ACC112 (cell line): ENCODE measurements at regions not wholly inside any gene's neighbourhood (a gene's known extent, or its start where the extent isn't known, plus 50 kb on each side); places are given as distances from the start of the nearest gene placed in this dataset.

Experiments used
- H2AFZ ChIP-seq: fragments of 200-600 bp; sonication (generic); one replicate; pipeline ENCODE4 v1.6.0; 2017; ENCODE audit warnings: antibody characterized with exemption, low read length; ENCODE audit not compliant: unreplicated experiment
- H3K27ac ChIP-seq: fragments of 200-600 bp; sonication (generic); 2 replicates; pipeline ENCODE4 v1.5.1; 2014; ENCODE audit warnings: low read depth, mild to moderate bottlenecking, antibody characterized with exemption, low read length, moderate library complexity
- H3K27me3 ChIP-seq: fragments of 200-600 bp; sonication (generic); 2 replicates; pipeline ENCODE4 v1.6.1; 2014; ENCODE audit warnings: mild to moderate bottlenecking, antibody characterized with exemption, low read length, moderate library complexity, mixed read lengths; ENCODE audit not compliant: insufficient read depth
- H3K36me3 ChIP-seq: fragments of 200-600 bp; sonication (generic); 2 replicates; pipeline ENCODE4 v1.6.1; 2016; ENCODE audit warnings: mild to moderate bottlenecking, antibody characterized with exemption, low read length, moderate library complexity, mixed read lengths; ENCODE audit not compliant: insufficient read depth
- H3K4me1 ChIP-seq: fragments of 200-600 bp; sonication (generic); one replicate; pipeline ENCODE4 v1.6.1; 2016; ENCODE audit warnings: low read length, mixed read lengths; ENCODE audit not compliant: insufficient read depth, unreplicated experiment, control insufficient read depth
- H3K4me3 ChIP-seq: fragments of 200-600 bp; sonication (generic); 2 replicates; pipeline ENCODE4 v1.5.1; 2014; ENCODE audit warnings: mild to moderate bottlenecking, low read depth, low read length
- H3K79me2 ChIP-seq: fragments of 200-600 bp; sonication (generic); one replicate; pipeline ENCODE4 v1.6.0; 2016; ENCODE audit warnings: low read length; ENCODE audit not compliant: control insufficient read depth, unreplicated experiment, insufficient read depth

GRCh38 chr5:167720259-167720658 lies 571.2 kb upstream of the WWC1 start:
- Histone ChIP-seq H2AFZ (no peak overlapping the region), H3K4me3 (no peak overlapping the region)

GRCh38 chr5:167720676-167721260 lies 570.7 kb upstream of the WWC1 start:
- Histone ChIP-seq H3K79me2 (no peaks in the 10 kb centered on the region), H3K4me3 (no peak overlapping the region), H3K27me3 (no peaks in the 10 kb centered on the region), H3K27ac (no peak overlapping the region), H2AFZ (no peak overlapping the region), H3K4me1 (no peaks in the 10 kb centered on the region), H3K36me3 (no peaks in the 10 kb centered on the region)

More at GRCh38 chr5:167720259-167720658, 571.2 kb upstream of the WWC1 start:
- Histone ChIP-seq H3K4me1 (no peaks in the 10 kb centered on the region), H3K79me2 (no peaks in the 10 kb centered on the region), H3K27ac (no peak overlapping the region), H3K36me3 (no peaks in the 10 kb centered on the region), H3K27me3 (no peaks in the 10 kb centered on the region)

- H3K27ac ChIP-seq, result no peak overlapping the region
- no peak overlapping the region for H2AFZ ChIP-seq
- H3K79me2 ChIP-seq, result no peaks in the 10 kb centered on the region
- H3K36me3 ChIP-seq, result no peaks in the 10 kb centered on the region
- H3K4me1 ChIP-seq, result no peaks in the 10 kb centered on the region
- H3K4me3 ChIP-seq, result no peak overlapping the region
- no peaks in the 10 kb centered on the region for H3K27me3 ChIP-seq
Observed at GRCh38 chr5:167721926-167722440, 569.5 kb upstream of the WWC1 start.

GRCh38 chr5:167723254-167723871 lies 568.1 kb upstream of the WWC1 start:
- H3K79me2 ChIP-seq, result no peaks in the 10 kb centered on the region
- no peak overlapping the region for H3K27ac ChIP-seq
- no peak overlapping the region for H3K4me3 ChIP-seq
- no peak overlapping the region for H2AFZ ChIP-seq
- H3K27me3 ChIP-seq, result no peaks in the 10 kb centered on the region
- no peaks in the 10 kb centered on the region for H3K4me1 ChIP-seq
- H3K36me3 ChIP-seq, result no peaks in the 10 kb centered on the region

- Histone ChIP-seq H3K79me2 (no peaks in the 10 kb centered on the region), H3K36me3 (no peaks in the 10 kb centered on the region), H3K4me3 (no peak overlapping the region), H2AFZ (no peak overlapping the region), H3K27me3 (no peaks in the 10 kb centered on the region), H3K4me1 (peaks cover 7% of the 10 kb centered on the region), H3K27ac (no peak overlapping the region)
Observed at GRCh38 chr5:167725264-167725663, 566.2 kb upstream of the WWC1 start.

- Histone ChIP-seq H3K4me1 (peaks cover 12% of the 10 kb centered on the region), H3K79me2 (no peaks in the 10 kb centered on the region), H3K27me3 (no peaks in the 10 kb centered on the region), H3K4me3 (no peak overlapping the region), H3K27ac (no peak overlapping the region), H2AFZ (no peak overlapping the region), H3K36me3 (no peaks in the 10 kb centered on the region)
Observed at GRCh38 chr5:167725741-167726140, 565.7 kb upstream of the WWC1 start.

DNA sequence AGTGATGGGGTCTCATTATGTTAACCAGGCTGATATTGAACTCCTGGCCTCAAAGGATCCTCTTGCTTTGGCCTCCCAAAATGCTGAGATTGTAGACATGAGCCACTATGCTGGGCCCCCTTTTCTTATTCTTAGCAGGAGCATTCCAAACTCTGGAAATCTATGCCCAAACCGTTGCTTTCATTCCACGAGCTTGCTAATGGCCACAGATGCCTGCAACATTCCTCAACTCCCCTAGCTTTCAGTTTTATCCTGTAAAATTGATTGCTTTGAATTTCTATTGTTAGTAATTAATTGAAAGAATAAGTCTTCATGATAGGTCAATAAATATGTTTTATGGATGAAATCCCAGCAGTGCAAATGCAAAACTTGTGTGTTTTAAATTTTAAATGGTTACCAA lies 564.8 kb upstream of the WWC1 start:
- Histone ChIP-seq H3K27ac (no peak overlapping the region), H3K27me3 (no peaks in the 10 kb centered on the region), H2AFZ (no peak overlapping the region), H3K4me1 (peaks cover 15% of the 10 kb centered on the region), H3K79me2 (no peaks in the 10 kb centered on the region), H3K36me3 (no peaks in the 10 kb centered on the region), H3K4me3 (no peak overlapping the region)

GRCh38 chr5:167730121-167730520 lies 561.3 kb upstream of the WWC1 start:
- peak overlapping the region; percentile 62 for H2AFZ ChIP-seq
- H3K27me3 ChIP-seq, result no peaks in the 10 kb centered on the region
- H3K27ac ChIP-seq, result peak overlapping the region; percentile 74
- no peaks in the 10 kb centered on the region for H3K79me2 ChIP-seq
- no peak overlapping the region for H3K4me3 ChIP-seq
- H3K4me1 ChIP-seq, result peaks cover 15% of the 10 kb centered on the region
- no peaks in the 10 kb centered on the region for H3K36me3 ChIP-seq

GRCh38 chr5:167730656-167731055 lies 560.8 kb upstream of the WWC1 start:
- H3K27ac ChIP-seq, result peak overlapping the region; percentile 74

DNA sequence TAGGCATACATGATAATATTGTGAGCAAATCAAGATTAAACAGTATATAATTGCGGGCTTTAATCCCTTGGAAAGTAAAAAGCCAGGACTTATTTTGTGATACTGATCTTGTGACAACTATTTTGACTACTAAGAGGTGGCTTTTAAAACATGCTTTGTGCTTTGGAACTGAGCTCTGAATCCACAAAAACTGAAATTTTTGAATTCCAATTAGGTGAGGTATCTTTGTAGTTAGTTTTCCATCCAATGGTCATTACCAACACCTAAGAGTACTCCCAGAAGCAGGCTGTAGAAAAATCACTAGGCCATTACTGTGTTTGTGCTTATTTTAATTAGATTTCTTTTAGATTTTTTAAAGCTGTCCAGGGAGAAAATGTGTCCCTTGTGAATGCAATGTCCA lies 559.5 kb upstream of the WWC1 start:
- H3K27ac ChIP-seq, result no peak overlapping the region

More at GRCh38 chr5:167730656-167731055, 560.8 kb upstream of the WWC1 start:
- Histone ChIP-seq H3K79me2 (no peaks in the 10 kb centered on the region), H3K4me3 (no peak overlapping the region), H3K36me3 (no peaks in the 10 kb centered on the region), H3K27me3 (no peaks in the 10 kb centered on the region), H2AFZ (peak overlapping the region; percentile 62), H3K4me1 (peaks cover 15% of the 10 kb centered on the region)

DNA sequence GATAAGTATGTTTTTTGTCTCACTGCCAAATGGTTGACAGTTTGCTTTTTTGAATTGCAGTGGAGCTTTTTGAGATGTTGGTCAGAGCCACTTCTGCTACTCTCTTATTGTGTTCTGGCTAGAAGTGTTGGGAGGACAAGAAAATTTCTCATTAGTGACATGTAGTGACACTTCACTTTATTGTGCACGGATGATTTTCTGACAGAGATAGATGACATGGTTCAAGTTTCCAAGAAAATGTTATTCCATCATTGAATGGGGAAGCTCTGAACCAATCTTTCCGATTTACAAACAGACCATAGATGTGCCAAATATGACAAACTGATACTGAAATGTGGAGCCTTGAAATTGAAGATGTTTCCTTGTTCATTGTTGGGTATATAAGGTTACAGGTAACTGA lies 558.9 kb upstream of the WWC1 start:
- Histone ChIP-seq H3K4me3 (no peak overlapping the region), H3K27me3 (no peaks in the 10 kb centered on the region), H3K27ac (no peak overlapping the region), H3K36me3 (no peaks in the 10 kb centered on the region), H3K79me2 (no peaks in the 10 kb centered on the region), H2AFZ (no peak overlapping the region), H3K4me1 (peaks cover 15% of the 10 kb centered on the region)

More for the DNA sequence above, 559.5 kb upstream of the WWC1 start:
- Histone ChIP-seq H3K4me3 (no peak overlapping the region), H3K4me1 (peaks cover 15% of the 10 kb centered on the region), H3K79me2 (no peaks in the 10 kb centered on the region), H3K27me3 (no peaks in the 10 kb centered on the region), H3K36me3 (no peaks in the 10 kb centered on the region), H2AFZ (no peak overlapping the region)
